Activated CD8-positive, alpha-beta memory T cell treated with anti-CD3 and anti-CD28 coated beads, Interleukin-2, amount 50 U/mL, for 1 hour (primary cell): ENCODE measurements at regions not wholly inside any gene's neighbourhood (a gene's known extent, or its start where the extent isn't known, plus 50 kb on each side); places are given as distances from the start of the nearest gene placed in this dataset.

Source experiments
- DNase-seq: peaks from one replicate; pipeline ENCODE4 v3.0.0-alpha.2; 2020; ENCODE audit errors: extremely low read depth

- no peak for DNase-seq
Measured at GRCh38 chr5:159536166-159536565, 205.9 kb upstream of the IL12B start.

- DNase-seq: no peak
Measured at GRCh38 chr5:159536646-159537045, 206.4 kb upstream of the IL12B start.

- DNase-seq: no peak
Measured at GRCh38 chr5:159539678-159540077, 209.4 kb upstream of the IL12B start.

GRCh38 chr5:159543326-159543725, 213.0 kb upstream of the IL12B start:
- DNase-seq: no peak

GRCh38 chr5:159545156-159545555, 214.9 kb upstream of the IL12B start:
- no peak for DNase-seq

- no peak for DNase-seq
Measured at GRCh38 chr5:159547466-159548195, 217.3 kb upstream of the IL12B start.

- DNase-seq: no peak
Measured at GRCh38 chr5:159548517-159548916, 218.2 kb upstream of the IL12B start.

- DNase-seq: no peak
Measured at GRCh38 chr5:159549046-159549445, 218.8 kb upstream of the IL12B start.

- DNase-seq: no peak
Measured at GRCh38 chr5:159550951-159551350, 220.7 kb upstream of the IL12B start.

- DNase-seq: no peak
Measured at GRCh38 chr5:159552751-159553150, 222.5 kb upstream of the IL12B start.

GRCh38 chr5:159553792-159554191, 223.5 kb upstream of the IL12B start:
- no peak for DNase-seq

- no peak for DNase-seq
Measured at GRCh38 chr5:159555084-159555483, 224.8 kb upstream of the IL12B start.

GRCh38 chr5:159559337-159559736, 229.1 kb upstream of the IL12B start:
- DNase-seq: no peak

- DNase-seq: no peak
Measured at GRCh38 chr5:159560088-159560487, 229.8 kb upstream of the IL12B start.

- DNase-seq: no peak
Measured at GRCh38 chr5:159564031-159564430, 233.7 kb upstream of the IL12B start.

GRCh38 chr5:159566832-159567231, 236.5 kb upstream of the IL12B start:
- no peak for DNase-seq

- no peak for DNase-seq
Measured at GRCh38 chr5:159567461-159567860, 237.2 kb upstream of the IL12B start.

GRCh38 chr5:159571501-159572244, 241.4 kb upstream of the IL12B start:
- no peak for DNase-seq

- no peak for DNase-seq
Measured at GRCh38 chr5:159576902-159577301, 246.6 kb upstream of the IL12B start.

GRCh38 chr5:159581502-159582249, 251.4 kb upstream of the IL12B start:
- DNase-seq: no peak

- DNase-seq: no peak
Measured at GRCh38 chr5:159582756-159583541, 252.7 kb upstream of the IL12B start.

- DNase-seq: no peak
Measured at GRCh38 chr5:159586921-159587320, 256.6 kb upstream of the IL12B start.
